SK-N-SH (cell line): ENCODE measurements at regions not wholly inside any gene's neighbourhood (a gene's known extent, or its start where the extent isn't known, plus 50 kb on each side); places are given as distances from the start of the nearest gene placed in this dataset.
"Not testable (repeated sequence)": the region's sequence is repeated elsewhere in the genome, so short reads cannot be mapped to it uniquely, and the experiment has no call there.

Source experiments
- CTCF ChIP-seq: fragments of 200-600 bp; sonication (generic); IDR thresholded peaks from 2 replicates; pipeline ENCODE4 v1.6.1; 2017; ENCODE audit warnings: antibody characterized with exemption, mild to moderate bottlenecking, moderate library complexity
- EZH2phosphoT487 ChIP-seq: fragments of 200-600 bp; sonication (generic); IDR thresholded peaks from 2 replicates; pipeline ENCODE4 v1.6.1; 2017; ENCODE audit warnings: low read depth, mixed run types, mild to moderate bottlenecking, antibody characterized with exemption, moderate library complexity, borderline replicate concordance
- FOXM1 ChIP-seq: IDR thresholded peaks from 2 replicates; pipeline ENCODE4 v1.4.0; 2012; ENCODE audit warnings: low read depth, mild to moderate bottlenecking
- GABPA ChIP-seq: IDR thresholded peaks from 2 replicates; pipeline ENCODE4 v1.4.0; 2012; ENCODE audit warnings: low read depth, mild to moderate bottlenecking
- MAX ChIP-seq: IDR thresholded peaks from 2 replicates; pipeline ENCODE4 v1.4.0; 2012; ENCODE audit warnings: low read depth
- MEF2A ChIP-seq: IDR thresholded peaks from 2 replicates; pipeline ENCODE4 v1.4.0; 2012; ENCODE audit warnings: low read depth, borderline replicate concordance
- POLR2AphosphoS5 ChIP-seq: IDR thresholded peaks from 2 replicates; pipeline ENCODE4 v1.6.1; 2012; ENCODE audit warnings: low read depth, low read length
- RFX5 ChIP-seq: IDR thresholded peaks from 2 replicates; pipeline ENCODE4 v1.6.1; 2012; ENCODE audit warnings: mild to moderate bottlenecking, improper control_type of control experiment, low read length
- SMC3 ChIP-seq: IDR thresholded peaks from 2 replicates; pipeline ENCODE4 v1.6.1; 2012; ENCODE audit warnings: low read depth, low read length, improper control_type of control experiment
- TEAD4 ChIP-seq: IDR thresholded peaks from 2 replicates; pipeline ENCODE4 v1.4.0; 2012; ENCODE audit warnings: mild to moderate bottlenecking, borderline replicate concordance; ENCODE audit not compliant: insufficient read depth
- ZBTB33 ChIP-seq: IDR thresholded peaks from 2 replicates; pipeline ENCODE4 v1.4.0; 2012; ENCODE audit warnings: low read depth, borderline replicate concordance
- TF ChIP-seq, protein P1 (sequence below): IDR thresholded peaks from 2 replicates; pipeline ENCODE4 v1.6.1; 2012; ENCODE audit warnings: mild to moderate bottlenecking, low read depth, low read length, moderate library complexity

- TF ChIP-seq CTCF, ZBTB33, RFX5, FOXM1, SMC3, MAX, POLR2AphosphoS5, MEF2A, GABPA, EZH2phosphoT487, TEAD4: not testable (repeated sequence)
- TF ChIP-seq, protein P1, sequence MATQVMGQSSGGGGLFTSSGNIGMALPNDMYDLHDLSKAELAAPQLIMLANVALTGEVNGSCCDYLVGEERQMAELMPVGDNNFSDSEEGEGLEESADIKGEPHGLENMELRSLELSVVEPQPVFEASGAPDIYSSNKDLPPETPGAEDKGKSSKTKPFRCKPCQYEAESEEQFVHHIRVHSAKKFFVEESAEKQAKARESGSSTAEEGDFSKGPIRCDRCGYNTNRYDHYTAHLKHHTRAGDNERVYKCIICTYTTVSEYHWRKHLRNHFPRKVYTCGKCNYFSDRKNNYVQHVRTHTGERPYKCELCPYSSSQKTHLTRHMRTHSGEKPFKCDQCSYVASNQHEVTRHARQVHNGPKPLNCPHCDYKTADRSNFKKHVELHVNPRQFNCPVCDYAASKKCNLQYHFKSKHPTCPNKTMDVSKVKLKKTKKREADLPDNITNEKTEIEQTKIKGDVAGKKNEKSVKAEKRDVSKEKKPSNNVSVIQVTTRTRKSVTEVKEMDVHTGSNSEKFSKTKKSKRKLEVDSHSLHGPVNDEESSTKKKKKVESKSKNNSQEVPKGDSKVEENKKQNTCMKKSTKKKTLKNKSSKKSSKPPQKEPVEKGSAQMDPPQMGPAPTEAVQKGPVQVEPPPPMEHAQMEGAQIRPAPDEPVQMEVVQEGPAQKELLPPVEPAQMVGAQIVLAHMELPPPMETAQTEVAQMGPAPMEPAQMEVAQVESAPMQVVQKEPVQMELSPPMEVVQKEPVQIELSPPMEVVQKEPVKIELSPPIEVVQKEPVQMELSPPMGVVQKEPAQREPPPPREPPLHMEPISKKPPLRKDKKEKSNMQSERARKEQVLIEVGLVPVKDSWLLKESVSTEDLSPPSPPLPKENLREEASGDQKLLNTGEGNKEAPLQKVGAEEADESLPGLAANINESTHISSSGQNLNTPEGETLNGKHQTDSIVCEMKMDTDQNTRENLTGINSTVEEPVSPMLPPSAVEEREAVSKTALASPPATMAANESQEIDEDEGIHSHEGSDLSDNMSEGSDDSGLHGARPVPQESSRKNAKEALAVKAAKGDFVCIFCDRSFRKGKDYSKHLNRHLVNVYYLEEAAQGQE, result not testable (repeated sequence)
Observed at GRCh38 chr2:175777337-175777736, 224.7 kb downstream of the LNPK start.
